Activated T-helper 1 cell treated with anti-CD3 and anti-CD28 coated beads, Interleukin-12 subunit alpha, Interleukin-12 subunit beta, Interleukin-2, Interleukin-4 antibody, amounts not matched to agents 30 ng/mL and 10 ng/mL and 1 ng/mL, durations not matched to agents 14 hours and 24 hours and 36 hours (primary cell): ENCODE measurements at regions not wholly inside any gene's neighbourhood (a gene's known extent, or its start where the extent isn't known, plus 50 kb on each side); places are given as distances from the start of the nearest gene placed in this dataset.

ENCODE experiments used
- DNase-seq: peaks from one replicate; pipeline ENCODE4 v3.0.0; 2021; ENCODE audit warnings: low spot score
- H3K27ac Mint-ChIP-seq: one replicate; pipeline ENCODE4 v1.8.0; 2021; ENCODE audit warnings: mild to moderate bottlenecking, mixed read lengths
- H3K27me3 Mint-ChIP-seq: one replicate; pipeline ENCODE4 v1.8.0; 2022; ENCODE audit warnings: mild to moderate bottlenecking, moderate library complexity, mixed read lengths; ENCODE audit not compliant: insufficient read depth
- H3K36me3 Mint-ChIP-seq: one replicate; pipeline ENCODE4 v1.8.0; 2021; ENCODE audit warnings: low read depth, mixed read lengths
- H3K4me1 Mint-ChIP-seq: one replicate; pipeline ENCODE4 v1.8.0; 2021; ENCODE audit warnings: low read depth, mixed read lengths
- H3K4me3 Mint-ChIP-seq: one replicate; pipeline ENCODE4 v1.8.0; 2021; ENCODE audit warnings: mild to moderate bottlenecking, moderate library complexity, mixed read lengths
- H3K9me3 Mint-ChIP-seq: one replicate; pipeline ENCODE4 v1.8.0; 2021; ENCODE audit warnings: mixed read lengths
- intact Hi-C: fragments of 100-400 bp; cut with micrococcal nuclease; formaldehyde crosslinking; loops from one replicate; pipeline ENCODE4 v1.15.1; 2024

DNA sequence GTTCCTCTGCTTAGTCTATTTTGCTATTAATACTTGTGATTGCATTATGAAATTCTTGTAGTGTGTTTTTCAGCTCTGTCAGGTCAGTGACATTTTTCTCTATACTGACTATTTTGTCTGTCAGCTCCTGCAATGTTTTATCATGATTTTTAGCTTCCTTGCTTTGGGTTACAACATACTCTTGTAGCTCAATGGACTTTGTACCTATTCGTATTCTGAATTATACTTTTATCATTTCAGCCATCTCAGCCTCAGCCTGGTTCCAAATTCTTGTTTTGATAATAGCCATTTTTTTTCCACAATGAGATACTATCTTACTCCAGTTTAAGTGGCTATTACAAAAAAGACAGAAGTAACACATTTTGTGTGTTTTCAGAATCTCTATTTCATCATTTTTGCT is 204.2 kb upstream of the ONECUT1 start:
- Mint-ChIP-seq H3K36me3 (no peaks in the 10 kb centered on the region), H3K4me1 (no peaks in the 10 kb centered on the region), H3K27ac (no peak overlapping the region), H3K9me3 (peaks cover 16% of the 10 kb centered on the region), H3K27me3 (no peaks in the 10 kb centered on the region), H3K4me3 (no peak overlapping the region)
- DNase-seq, result no peak
- intact Hi-C loops, result no loop called here

DNA sequence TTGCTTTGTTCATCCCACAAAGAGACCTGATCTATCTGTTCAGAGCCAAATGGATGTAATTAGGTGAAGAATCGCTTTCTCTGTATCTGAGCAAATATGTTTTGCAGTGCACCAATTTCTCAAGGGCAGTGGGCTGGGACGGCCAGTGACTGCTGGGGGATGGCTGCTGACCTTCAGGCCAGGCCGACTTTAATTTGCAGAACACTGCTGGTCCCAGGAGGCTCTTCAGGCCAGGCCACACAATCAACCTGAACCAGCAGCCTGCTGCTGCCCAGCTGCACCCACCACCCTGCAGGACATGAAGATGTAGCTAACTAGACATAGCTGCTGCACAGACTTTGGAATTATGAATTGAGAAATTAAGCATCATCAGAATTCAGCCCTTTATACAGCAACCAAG is 194.4 kb upstream of the ONECUT1 start:
- H3K27ac Mint-ChIP-seq, result no peak overlapping the region
- no peaks in the 10 kb centered on the region for H3K4me1 Mint-ChIP-seq
- no peaks in the 10 kb centered on the region for H3K9me3 Mint-ChIP-seq
- intact Hi-C loops, result no loop called here
- H3K27me3 Mint-ChIP-seq, result no peaks in the 10 kb centered on the region
- no peaks in the 10 kb centered on the region for H3K36me3 Mint-ChIP-seq
- DNase-seq, result no peak
- no peak overlapping the region for H3K4me3 Mint-ChIP-seq

DNA sequence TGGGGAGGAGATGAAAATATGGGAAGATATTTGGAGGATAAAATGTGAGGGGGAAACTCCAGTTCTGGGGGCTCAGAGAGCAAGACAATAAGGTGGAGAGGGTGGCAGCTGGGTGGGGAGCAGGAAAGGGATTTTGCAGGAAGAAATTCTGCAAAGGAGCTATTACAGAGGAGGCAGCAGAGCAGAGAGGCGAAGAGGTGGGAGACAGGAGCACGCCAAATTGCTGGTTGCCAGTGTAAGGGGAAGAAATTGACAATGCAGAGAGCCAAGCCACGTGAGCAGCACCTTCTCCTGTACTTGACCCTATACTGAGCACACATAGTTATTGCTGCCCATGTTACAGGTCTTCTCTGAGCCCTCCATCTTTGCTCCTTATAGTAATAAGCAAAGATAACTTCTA is 190.3 kb upstream of the ONECUT1 start:
- H3K4me1 Mint-ChIP-seq, result no peaks in the 10 kb centered on the region
- H3K27me3 Mint-ChIP-seq, result no peaks in the 10 kb centered on the region
- no peaks in the 10 kb centered on the region for H3K9me3 Mint-ChIP-seq
- no peaks in the 10 kb centered on the region for H3K36me3 Mint-ChIP-seq
- no peak for DNase-seq
- intact Hi-C loops, result no loop called here
- no peak overlapping the region for H3K4me3 Mint-ChIP-seq
- H3K27ac Mint-ChIP-seq, result no peak overlapping the region

DNA sequence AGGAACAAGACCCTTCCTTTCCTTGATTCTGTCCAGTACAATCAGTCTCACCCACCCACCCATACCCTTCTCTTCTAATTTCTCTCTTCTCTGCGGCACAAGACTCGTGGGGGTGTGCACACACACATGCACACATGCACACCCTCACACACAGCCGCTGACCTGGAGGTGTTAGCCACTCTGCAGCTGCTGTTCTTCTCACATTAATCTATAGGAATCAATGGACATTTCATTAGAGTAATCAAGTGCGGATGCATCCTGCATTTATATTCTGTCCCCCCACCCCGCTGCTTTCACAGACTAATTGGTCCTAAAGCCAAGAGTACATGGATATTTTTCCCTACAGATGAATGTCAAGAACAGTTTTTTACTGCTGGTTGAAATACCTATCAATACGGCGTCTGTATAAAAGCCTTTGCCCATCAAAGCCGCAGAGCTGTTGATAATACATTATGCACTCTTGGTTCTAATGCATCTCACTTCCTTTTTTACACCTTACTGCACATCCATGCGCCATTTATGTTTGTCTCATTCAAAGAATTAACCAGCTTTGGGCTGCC is 186.5 kb upstream of the ONECUT1 start:
- DNase-seq, result no peak
- no peaks in the 10 kb centered on the region for H3K9me3 Mint-ChIP-seq
- intact Hi-C loops, result no loop called here
- H3K27me3 Mint-ChIP-seq, result no peaks in the 10 kb centered on the region
- H3K4me1 Mint-ChIP-seq, result no peaks in the 10 kb centered on the region
- no peak overlapping the region for H3K4me3 Mint-ChIP-seq
- H3K27ac Mint-ChIP-seq, result no peak overlapping the region
- no peaks in the 10 kb centered on the region for H3K36me3 Mint-ChIP-seq

DNA sequence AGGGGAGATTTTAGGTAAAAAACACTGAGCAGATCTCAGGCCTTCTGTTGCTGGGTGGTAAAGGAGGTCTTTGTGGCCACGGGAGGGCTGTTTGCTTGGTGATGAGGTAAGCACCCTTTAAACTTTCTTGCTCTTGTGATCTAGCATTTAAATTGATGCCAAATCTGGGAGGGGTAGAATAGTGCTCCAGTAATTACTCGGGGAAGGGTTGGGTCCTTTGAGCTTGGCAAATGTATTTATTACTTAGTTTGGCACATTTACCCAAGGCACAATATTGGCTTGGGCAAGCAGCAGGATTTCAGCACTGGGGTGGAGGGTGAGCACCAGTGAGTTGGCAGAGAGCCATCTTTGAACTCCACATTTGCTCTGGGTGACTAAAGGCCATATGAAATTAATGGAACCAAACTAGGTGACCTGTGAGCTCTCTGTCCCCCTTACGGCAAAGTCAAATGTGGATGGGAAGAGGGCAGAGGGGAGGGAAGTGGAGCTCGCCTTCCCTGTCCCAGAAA is 185.9 kb upstream of the ONECUT1 start:
- intact Hi-C loops, result no loop called here
- no peak overlapping the region for H3K27ac Mint-ChIP-seq
- no peaks in the 10 kb centered on the region for H3K27me3 Mint-ChIP-seq
- DNase-seq, result no peak
- no peaks in the 10 kb centered on the region for H3K36me3 Mint-ChIP-seq
- no peaks in the 10 kb centered on the region for H3K4me1 Mint-ChIP-seq
- H3K4me3 Mint-ChIP-seq, result no peak overlapping the region
- no peaks in the 10 kb centered on the region for H3K9me3 Mint-ChIP-seq

DNA sequence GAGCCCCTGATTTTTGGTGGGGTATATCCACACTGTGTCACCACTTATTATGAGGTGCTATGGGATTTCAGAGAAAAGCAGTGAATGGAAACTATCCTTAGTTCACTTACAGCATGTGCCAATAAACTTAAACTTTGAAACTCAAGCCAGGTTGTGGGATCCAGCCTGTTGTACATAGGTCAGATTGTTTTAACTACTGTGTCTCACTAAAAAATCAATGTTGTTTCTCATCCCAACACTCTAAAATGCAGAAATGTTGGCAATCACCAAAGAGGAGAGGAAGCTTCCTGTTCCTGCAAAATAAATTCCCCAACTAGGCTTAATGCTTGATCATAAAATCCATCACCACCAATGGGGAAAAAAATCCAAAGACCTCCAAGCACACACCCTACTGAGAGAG is 173.7 kb upstream of the ONECUT1 start:
- no peaks in the 10 kb centered on the region for H3K27me3 Mint-ChIP-seq
- intact Hi-C loops, result no loop called here
- H3K4me3 Mint-ChIP-seq, result no peak overlapping the region
- no peaks in the 10 kb centered on the region for H3K4me1 Mint-ChIP-seq
- H3K36me3 Mint-ChIP-seq, result no peaks in the 10 kb centered on the region
- H3K9me3 Mint-ChIP-seq, result no peaks in the 10 kb centered on the region
- no peak overlapping the region for H3K27ac Mint-ChIP-seq
- no peak for DNase-seq

DNA sequence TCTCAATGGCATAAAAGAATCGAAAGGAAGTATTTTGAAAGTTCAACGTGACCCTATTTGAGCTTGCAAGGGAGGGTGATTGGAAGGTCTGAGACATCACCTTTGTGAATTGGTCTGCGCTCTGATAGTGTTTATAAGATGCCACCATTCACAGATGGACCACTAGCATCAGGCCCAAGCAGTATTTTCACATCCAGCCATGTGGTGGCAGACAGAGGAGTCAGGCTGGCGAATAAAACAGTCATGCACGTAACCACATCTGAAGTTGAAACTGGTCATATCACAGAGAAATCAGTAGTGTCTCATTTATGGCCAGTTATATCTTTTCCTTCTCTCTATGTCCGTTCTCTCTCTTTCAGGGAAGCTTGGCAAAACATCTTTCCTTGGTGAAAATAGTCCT is 170.1 kb upstream of the ONECUT1 start:
- Mint-ChIP-seq H3K27me3 (no peaks in the 10 kb centered on the region), H3K27ac (no peak overlapping the region), H3K36me3 (no peaks in the 10 kb centered on the region), H3K4me3 (no peak overlapping the region), H3K4me1 (no peaks in the 10 kb centered on the region), H3K9me3 (no peaks in the 10 kb centered on the region)
- DNase-seq, result no peak
- intact Hi-C loops, result no loop called here

DNA sequence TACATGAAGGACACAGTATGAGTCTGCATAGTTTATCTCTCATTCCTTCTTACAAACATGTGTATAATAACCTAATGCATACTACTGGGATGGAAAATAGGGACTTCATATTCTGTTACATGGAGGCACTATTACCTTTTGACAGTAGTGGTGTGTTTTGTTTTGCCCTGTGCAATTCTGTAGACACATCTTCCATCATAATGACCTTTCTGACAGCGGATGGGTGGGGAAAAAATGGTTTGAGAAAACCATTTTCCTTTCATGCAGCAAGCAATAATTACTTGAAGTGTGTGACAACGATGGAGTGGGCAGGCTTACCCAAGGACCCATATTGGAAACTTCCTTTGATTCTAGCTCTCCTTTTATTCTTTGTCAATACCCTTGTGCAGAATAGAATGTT is 153.6 kb upstream of the ONECUT1 start:
- peaks cover 2% of the 10 kb centered on the region for H3K27me3 Mint-ChIP-seq
- H3K4me3 Mint-ChIP-seq, result no peak overlapping the region
- no peaks in the 10 kb centered on the region for H3K36me3 Mint-ChIP-seq
- no peak overlapping the region for H3K27ac Mint-ChIP-seq
- no peaks in the 10 kb centered on the region for H3K9me3 Mint-ChIP-seq
- DNase-seq, result no peak
- intact Hi-C loops, result no loop called here
- no peaks in the 10 kb centered on the region for H3K4me1 Mint-ChIP-seq

DNA sequence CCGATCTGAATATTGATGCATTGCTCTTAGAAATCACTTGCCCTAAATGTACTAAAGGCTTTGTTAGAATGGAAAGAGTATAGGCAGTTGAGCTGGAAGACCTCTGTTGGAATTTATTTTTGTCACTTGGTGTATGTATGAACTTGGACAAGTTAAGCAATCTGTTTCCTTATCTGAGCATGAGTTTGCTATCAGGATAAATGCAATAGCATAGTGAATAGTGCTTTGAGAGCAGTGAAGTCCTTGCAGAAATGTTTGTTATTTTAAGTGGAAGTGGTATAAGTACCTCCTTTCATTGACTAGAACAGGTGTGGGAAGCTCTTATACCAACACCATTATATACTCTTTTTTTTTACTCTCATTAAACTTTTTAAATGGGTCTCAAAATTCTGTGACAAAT is 146.4 kb upstream of the ONECUT1 start:
- Mint-ChIP-seq H3K4me1 (no peaks in the 10 kb centered on the region), H3K27ac (no peak overlapping the region), H3K9me3 (no peaks in the 10 kb centered on the region), H3K27me3 (no peaks in the 10 kb centered on the region), H3K36me3 (no peaks in the 10 kb centered on the region), H3K4me3 (no peak overlapping the region)
- intact Hi-C loops, result no loop called here
- DNase-seq, result no peak

DNA sequence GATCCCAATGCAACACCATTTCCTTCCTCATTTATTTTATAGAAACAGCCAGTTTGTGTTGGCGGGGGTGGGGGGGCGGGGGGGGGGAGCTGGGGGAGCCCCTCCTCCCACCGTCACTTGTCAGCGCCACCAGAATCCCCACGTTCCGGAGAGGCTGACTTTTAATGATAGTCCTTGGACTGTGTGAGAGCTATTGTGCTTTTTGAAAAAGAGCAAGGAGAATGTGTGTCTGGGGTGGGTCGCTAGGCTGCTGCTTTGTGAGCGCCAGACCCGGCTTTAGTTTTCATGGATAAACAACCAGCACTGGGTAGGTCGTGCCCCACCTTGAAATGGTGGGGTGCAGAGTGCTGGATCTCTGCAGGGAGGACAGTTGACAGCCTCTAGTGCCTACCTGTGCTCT is 135.0 kb upstream of the ONECUT1 start:
- Mint-ChIP-seq H3K27ac (no peak overlapping the region), H3K36me3 (no peaks in the 10 kb centered on the region), H3K4me3 (no peak overlapping the region), H3K27me3 (no peaks in the 10 kb centered on the region), H3K9me3 (no peaks in the 10 kb centered on the region), H3K4me1 (no peaks in the 10 kb centered on the region)
- intact Hi-C loops, result no loop called here
- no peak for DNase-seq

DNA sequence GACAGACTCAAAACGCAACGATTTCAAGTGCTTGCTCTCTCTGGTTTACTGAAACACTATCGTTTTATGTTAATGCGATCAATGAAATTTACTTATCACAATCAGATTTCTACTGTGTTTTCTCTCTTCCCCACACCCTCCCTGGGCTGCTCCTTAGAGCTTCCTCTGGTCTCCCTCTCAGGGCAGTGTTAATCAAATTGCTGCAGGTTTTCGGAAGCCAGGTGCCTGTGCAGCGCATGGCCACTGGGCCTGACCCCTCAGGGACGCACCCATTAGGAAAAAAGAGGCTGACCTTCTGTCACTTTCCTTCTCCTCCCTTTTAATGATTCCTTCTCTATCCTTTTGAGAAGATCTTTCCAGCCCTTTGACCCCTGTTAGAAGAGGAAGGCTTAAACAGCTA is 134.5 kb upstream of the ONECUT1 start:
- no peaks in the 10 kb centered on the region for H3K27me3 Mint-ChIP-seq
- H3K4me3 Mint-ChIP-seq, result no peak overlapping the region
- intact Hi-C loops, result no loop called here
- no peaks in the 10 kb centered on the region for H3K36me3 Mint-ChIP-seq
- H3K4me1 Mint-ChIP-seq, result no peaks in the 10 kb centered on the region
- no peak overlapping the region for H3K27ac Mint-ChIP-seq
- no peak for DNase-seq
- no peaks in the 10 kb centered on the region for H3K9me3 Mint-ChIP-seq

DNA sequence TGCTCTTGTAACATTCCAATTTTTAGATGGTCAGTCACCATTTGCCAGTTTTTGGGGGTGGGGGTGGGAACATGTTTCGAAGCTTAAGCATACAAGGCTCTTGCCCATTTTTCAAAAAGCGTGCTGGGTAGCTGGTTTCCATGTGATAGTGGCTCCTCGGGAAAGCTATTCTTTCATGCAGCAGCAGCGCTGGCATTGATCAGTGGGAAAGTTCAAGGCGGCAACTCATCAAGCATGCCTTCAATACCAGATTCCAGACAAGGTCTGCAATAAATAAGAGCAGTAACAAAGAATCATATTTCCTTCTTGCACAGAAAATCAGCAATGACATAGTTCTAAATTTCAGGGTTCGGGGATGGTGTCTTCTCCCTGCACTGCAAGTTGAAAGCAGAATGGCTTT is 133.5 kb upstream of the ONECUT1 start:
- intact Hi-C loops, result no loop called here
- Mint-ChIP-seq H3K36me3 (no peaks in the 10 kb centered on the region), H3K4me3 (no peak overlapping the region), H3K27ac (no peak overlapping the region), H3K4me1 (no peaks in the 10 kb centered on the region), H3K27me3 (peaks cover 1% of the 10 kb centered on the region), H3K9me3 (no peaks in the 10 kb centered on the region)
- no peak for DNase-seq

DNA sequence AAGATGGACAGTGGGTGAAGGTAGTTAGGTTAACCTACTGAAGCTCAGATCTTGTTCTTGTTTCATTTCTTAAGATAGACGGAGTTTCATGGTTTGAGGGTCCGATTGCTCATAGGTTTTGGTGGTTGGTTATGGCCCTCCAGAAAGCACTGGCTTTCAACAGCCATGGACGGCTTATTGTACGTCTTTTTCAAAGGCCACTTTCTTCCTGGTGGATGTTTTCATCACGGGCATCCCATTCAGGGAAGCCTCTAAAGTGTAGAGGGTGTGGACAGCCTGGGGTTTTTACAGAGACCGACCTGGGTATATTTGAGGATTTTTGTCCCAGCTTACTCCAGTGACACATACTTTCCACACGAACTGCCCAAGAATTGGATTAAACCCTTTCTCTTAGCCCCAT is 132.7 kb upstream of the ONECUT1 start:
- no peak overlapping the region for H3K27ac Mint-ChIP-seq
- DNase-seq, result no peak
- no peaks in the 10 kb centered on the region for H3K9me3 Mint-ChIP-seq
- intact Hi-C loops, result no loop called here
- no peaks in the 10 kb centered on the region for H3K4me1 Mint-ChIP-seq
- no peaks in the 10 kb centered on the region for H3K36me3 Mint-ChIP-seq
- peaks cover 2% of the 10 kb centered on the region for H3K27me3 Mint-ChIP-seq
- no peak overlapping the region for H3K4me3 Mint-ChIP-seq

DNA sequence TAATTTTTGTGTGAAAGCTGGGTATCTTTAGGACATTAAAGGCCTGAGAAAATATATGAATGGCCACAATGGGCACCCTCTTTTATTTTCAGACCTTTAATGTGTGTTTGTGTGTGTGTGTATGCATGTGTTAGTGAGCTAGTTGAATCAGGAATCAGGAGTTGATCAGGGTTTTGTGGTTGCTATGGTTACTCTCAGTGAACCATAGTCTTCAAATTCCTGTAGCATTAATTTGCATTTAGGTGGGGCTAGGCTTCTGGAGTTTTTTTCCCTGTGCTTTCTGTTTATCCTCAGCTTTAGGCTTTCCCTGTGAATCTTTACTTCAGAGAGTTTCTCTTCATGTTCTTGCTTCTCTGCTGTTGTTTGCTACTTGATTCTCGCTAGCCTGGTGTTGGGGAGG is 122.0 kb upstream of the ONECUT1 start:
- Mint-ChIP-seq H3K27ac (no peak overlapping the region), H3K36me3 (no peaks in the 10 kb centered on the region), H3K9me3 (no peaks in the 10 kb centered on the region), H3K4me1 (no peaks in the 10 kb centered on the region), H3K27me3 (peaks cover 2% of the 10 kb centered on the region), H3K4me3 (no peak overlapping the region)
- intact Hi-C loops, result no loop called here
- no peak for DNase-seq
